Kidney (tissue), 13 donors: ENCODE measurements at regions not wholly inside any gene's neighbourhood (a gene's known extent, or its start where the extent isn't known, plus 50 kb on each side); places are given as distances from the start of the nearest gene placed in this dataset.
A peak's percentile ranks its signal among the peaks of the same experiment; 100 is the strongest.

Experiments
- DNase-seq, 5 donors: peaks; one replicate each; pipeline ENCODE4 v3.0.0-alpha.2; 2013 to 2020
- FAIRE-seq: peaks from 2 replicates; lab custom pipeline; 2012; peaks lifted over from hg19 to GRCh38; lab: Jason Lieb, UNC
- H3K27ac ChIP-seq, 2 donors: one replicate each; pipeline ENCODE4 v1.7.0; 2013; ENCODE audit warnings: low read depth in 2 of 2, low read length in 2 of 2, inconsistent platforms in 1 of 2
- H3K27me3 ChIP-seq: one replicate; pipeline ENCODE4 v1.7.1; 2013; ENCODE audit warnings: low read length, inconsistent platforms; ENCODE audit not compliant: control insufficient read depth, insufficient read depth
- H3K36me3 ChIP-seq, 3 donors: one replicate each; pipeline versions ENCODE4 v1.7.0 to v1.7.1; 2013; ENCODE audit warnings: low read length in 3 of 3, control low read depth in 1 of 3, inconsistent platforms in 1 of 3; ENCODE audit not compliant: insufficient read depth in 3 of 3, control insufficient read depth in 2 of 3
- H3K4me1 ChIP-seq, 3 donors: one replicate each; pipeline versions ENCODE4 v1.7.0 to v1.7.1; 2013; ENCODE audit warnings: low read length in 3 of 3, inconsistent platforms in 1 of 3, low read depth in 1 of 3; ENCODE audit not compliant: control insufficient read depth in 2 of 3, insufficient read depth in 2 of 3
- H3K4me3 ChIP-seq, 3 donors: one replicate each; pipeline versions ENCODE4 v1.7.0 to v1.8.1; 2013; ENCODE audit warnings: low read length in 3 of 3, control low read depth in 1 of 3, inconsistent platforms in 1 of 3
- H3K9ac ChIP-seq, 3 donors: one replicate each; pipeline versions ENCODE4 v1.7.0 to v1.7.1; 2013; ENCODE audit warnings: low read length in 3 of 3, control low read depth in 1 of 3, inconsistent platforms in 1 of 3
- H3K9me3 ChIP-seq, 3 donors: one replicate each; pipeline versions ENCODE4 v1.7.0 to v1.7.1; 2013; ENCODE audit warnings: low read length in 3 of 3, control low read depth in 1 of 3, inconsistent platforms in 1 of 3; ENCODE audit not compliant: control insufficient read depth in 2 of 3, insufficient read depth in 1 of 3
- CTCF ChIP-seq: IDR thresholded peaks from 3 replicates; pipeline ENCODE4 v1.5.1; 2012; ENCODE audit warnings: mild to moderate bottlenecking, moderate library complexity, borderline replicate concordance; ENCODE audit not compliant: insufficient read depth; ENCODE audit errors: extremely low read depth
- intact Hi-C: fragments of 100-400 bp; cut with DNase I; formaldehyde crosslinking; loops from one replicate; pipeline ENCODE4 v1.11.1; 2022
- donor health status: control.
- donor health status: control.
- donor health status: control.
- donor health status: control.
- donor health status: control.
- donor health status: DM: yes; HTN: yes; CAD: no.
- donor health status: Normal renal cell carcinoma (clear cell type).

GRCh38 chr16:8155275-8155674 lies 435.0 kb downstream of the TMEM114 start:
- Histone ChIP-seq H3K9me3 (peaks cover 0 to 7% (median 0%) of the 10 kb centered on the region in 3 donors), H3K4me1 (no peaks in the 10 kb centered on the region), H3K4me3 (no peak overlapping the region), H3K9ac (no peak overlapping the region), H3K27me3 (no peaks in the 10 kb centered on the region), H3K36me3 (no peaks in the 10 kb centered on the region), H3K27ac (no peak overlapping the region)
- intact Hi-C loops = no loop called here
- TF ChIP-seq CTCF = no peak
- FAIRE-seq = no peak
- DNase-seq = no peak

GRCh38 chr16:8146256-8147012 lies 443.9 kb downstream of the TMEM114 start:
- FAIRE-seq = no peak
- DNase-seq = peak in 3 of 5 donors; percentile 9 to 26 (median 12)
- no peak for TF ChIP-seq CTCF
- Histone ChIP-seq H3K27me3 (no peaks in the 10 kb centered on the region), H3K9ac (no peak overlapping the region), H3K36me3 (no peaks in the 10 kb centered on the region), H3K4me1 (no peaks in the 10 kb centered on the region), H3K27ac (no peak overlapping the region), H3K9me3 (no peaks in the 10 kb centered on the region), H3K4me3 (no peak overlapping the region)
- intact Hi-C loops = no loop called here

- Histone ChIP-seq H3K9me3 (no peaks in the 10 kb centered on the region), H3K27me3 (no peaks in the 10 kb centered on the region), H3K9ac (no peak overlapping the region), H3K36me3 (no peaks in the 10 kb centered on the region), H3K4me3 (no peak overlapping the region), H3K27ac (no peak overlapping the region), H3K4me1 (no peaks in the 10 kb centered on the region)
- FAIRE-seq = no peak
- intact Hi-C loops = no loop called here
- TF ChIP-seq CTCF = no peak
- no peak for DNase-seq
Observed at GRCh38 chr16:8138666-8139065, 451.6 kb downstream of the TMEM114 start.
